Transverse colon (tissue), 4 donors: ENCODE measurements at regions not wholly inside any gene's neighbourhood (a gene's known extent, or its start where the extent isn't known, plus 50 kb on each side); places are given as distances from the start of the nearest gene placed in this dataset.
A peak's percentile ranks its signal among the peaks of the same experiment; 100 is the strongest.

Experiments used
- EP300 ChIP-seq: sonication (generic); formaldehyde crosslinking; IDR thresholded peaks from one replicate; pipeline ENCODE4 v1.6.1; 2017; ENCODE audit warnings: antibody characterized with exemption, low read depth
- POLR2AphosphoS5 ChIP-seq, 3 donors: sonication (generic); formaldehyde crosslinking; IDR thresholded peaks; one replicate each; pipeline ENCODE4 v1.6.1; 2016; ENCODE audit warnings: antibody characterized with exemption in 3 of 3
- TF ChIP-seq, protein P1 (sequence below), 5 experiments: fragments of 200-600 bp in 3 of 5; fragments of 450-650 bp in 2 of 5; sonication (generic) in 3 of 5; IDR thresholded peaks; 1 replicate in 2 of 5; 2 replicates in 3 of 5; pipeline ENCODE4 v1.5.1; 2016 to 2017; ENCODE audit warnings: antibody characterized with exemption in 5 of 5, inconsistent platforms in 3 of 5, mild to moderate bottlenecking in 2 of 5, moderate library complexity in 1 of 5

DNA sequence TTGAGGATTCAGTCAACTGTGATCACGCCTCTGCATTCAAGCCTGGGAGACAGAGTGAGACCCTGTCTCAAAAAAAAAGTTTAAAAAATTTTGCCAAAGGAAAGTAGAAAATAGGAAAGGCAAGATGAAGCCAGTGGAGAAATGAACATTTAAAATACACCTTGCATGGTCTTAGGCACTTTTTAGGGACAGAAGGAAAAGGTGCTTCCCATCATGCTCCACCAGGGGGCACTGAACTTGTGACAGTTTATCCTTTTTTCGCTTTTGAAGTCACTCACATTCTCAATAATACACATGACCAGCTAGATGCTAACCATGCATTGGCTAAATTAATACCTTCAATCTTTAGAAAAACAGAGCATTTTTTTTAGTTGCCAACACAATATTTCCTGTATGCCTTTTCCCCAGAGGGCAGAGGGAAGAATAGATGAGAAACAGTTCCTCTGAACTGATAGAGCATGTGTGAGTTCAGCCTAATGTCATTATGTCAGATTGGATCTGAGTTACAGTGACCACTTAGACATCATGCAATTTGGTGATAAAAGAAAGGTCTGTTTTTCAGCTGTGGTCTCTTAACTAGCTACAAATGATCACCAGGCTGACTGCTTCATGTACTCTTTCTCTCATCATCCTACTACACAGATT, 221.8 kb upstream of the SSTR1 start:
- no peak for TF ChIP-seq EP300
- TF ChIP-seq, protein P1, sequence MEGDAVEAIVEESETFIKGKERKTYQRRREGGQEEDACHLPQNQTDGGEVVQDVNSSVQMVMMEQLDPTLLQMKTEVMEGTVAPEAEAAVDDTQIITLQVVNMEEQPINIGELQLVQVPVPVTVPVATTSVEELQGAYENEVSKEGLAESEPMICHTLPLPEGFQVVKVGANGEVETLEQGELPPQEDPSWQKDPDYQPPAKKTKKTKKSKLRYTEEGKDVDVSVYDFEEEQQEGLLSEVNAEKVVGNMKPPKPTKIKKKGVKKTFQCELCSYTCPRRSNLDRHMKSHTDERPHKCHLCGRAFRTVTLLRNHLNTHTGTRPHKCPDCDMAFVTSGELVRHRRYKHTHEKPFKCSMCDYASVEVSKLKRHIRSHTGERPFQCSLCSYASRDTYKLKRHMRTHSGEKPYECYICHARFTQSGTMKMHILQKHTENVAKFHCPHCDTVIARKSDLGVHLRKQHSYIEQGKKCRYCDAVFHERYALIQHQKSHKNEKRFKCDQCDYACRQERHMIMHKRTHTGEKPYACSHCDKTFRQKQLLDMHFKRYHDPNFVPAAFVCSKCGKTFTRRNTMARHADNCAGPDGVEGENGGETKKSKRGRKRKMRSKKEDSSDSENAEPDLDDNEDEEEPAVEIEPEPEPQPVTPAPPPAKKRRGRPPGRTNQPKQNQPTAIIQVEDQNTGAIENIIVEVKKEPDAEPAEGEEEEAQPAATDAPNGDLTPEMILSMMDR (IDR thresholded peaks at IDR 0.05), result peak; percentile 53 to 73 (median 64)
- no peak for TF ChIP-seq POLR2AphosphoS5 (IDR thresholded peaks at IDR 0.05)
